Osteoblast (primary cell): ENCODE measurements at regions not wholly inside any gene's neighbourhood (a gene's known extent, or its start where the extent isn't known, plus 50 kb on each side); places are given as distances from the start of the nearest gene placed in this dataset.

Source experiments
- DNase-seq: peaks from one replicate; pipeline ENCODE4 v3.0.0; 2011; ENCODE audit warnings: low spot score, mixed read lengths; ENCODE audit not compliant: insufficient read length; ENCODE audit errors: missing footprints
- H2AFZ ChIP-seq: 2 replicates; pipeline ENCODE4 v1.6.0; 2011; ENCODE audit warnings: mild to moderate bottlenecking, low read length
- H3K27ac ChIP-seq: 2 replicates; pipeline ENCODE4 v1.5.1; 2011; ENCODE audit warnings: mild to moderate bottlenecking, low read depth, low read length, moderate library complexity
- H3K27me3 ChIP-seq: 2 replicates; pipeline ENCODE4 v1.6.0; 2012; ENCODE audit warnings: mild to moderate bottlenecking, control low read depth, inconsistent platforms, low read length, moderate library complexity; ENCODE audit not compliant: insufficient read depth
- H3K36me3 ChIP-seq: 2 replicates; pipeline ENCODE4 v1.5.1; 2011; ENCODE audit warnings: mild to moderate bottlenecking, low read length, control low read depth, moderate library complexity; ENCODE audit not compliant: insufficient read depth
- H3K4me1 ChIP-seq: 2 replicates; pipeline ENCODE4 v1.5.1; 2011; ENCODE audit warnings: mild to moderate bottlenecking, low read length, control low read depth, moderate library complexity; ENCODE audit not compliant: insufficient read depth
- H3K4me2 ChIP-seq: 2 replicates; pipeline ENCODE4 v1.6.0; 2011; ENCODE audit warnings: mild to moderate bottlenecking, low read length; ENCODE audit not compliant: insufficient read depth
- H3K4me3 ChIP-seq: fragments of 200-600 bp; sonication (generic); 3 replicates; pipeline ENCODE4 v1.5.1; 2012; ENCODE audit warnings: mild to moderate bottlenecking, low read length, inconsistent platforms; ENCODE audit not compliant: insufficient read depth
- H3K79me2 ChIP-seq: 2 replicates; pipeline ENCODE4 v1.6.0; 2012; ENCODE audit warnings: mild to moderate bottlenecking, low read length, control low read depth, inconsistent platforms; ENCODE audit not compliant: insufficient read depth
- H3K9me3 ChIP-seq: 2 replicates; pipeline ENCODE4 v1.5.1; 2011; ENCODE audit warnings: low read depth, low read length, control low read depth
- H4K20me1 ChIP-seq: 2 replicates; pipeline ENCODE4 v1.6.0; 2012; ENCODE audit warnings: mild to moderate bottlenecking, low read length, control low read depth; ENCODE audit not compliant: insufficient read depth
- CTCF ChIP-seq: IDR thresholded peaks from 2 replicates; pipeline ENCODE4 v1.5.1; 2011; ENCODE audit warnings: mild to moderate bottlenecking, low read depth, low read length, moderate library complexity; ENCODE audit errors: extremely low read depth

- Histone ChIP-seq H3K9me3 (peaks cover 4% of the 10 kb centered on the region), H2AFZ (no peak overlapping the region), H3K4me3 (no peak overlapping the region), H4K20me1 (no peaks in the 10 kb centered on the region), H3K27ac (no peak overlapping the region), H3K4me1 (no peaks in the 10 kb centered on the region), H3K79me2 (no peaks in the 10 kb centered on the region), H3K36me3 (no peaks in the 10 kb centered on the region), H3K27me3 (no peaks in the 10 kb centered on the region), H3K4me2 (no peak overlapping the region)
- DNase-seq: no peak
- no peak for TF ChIP-seq CTCF
Measured at GRCh38 chr6:117110737-117111136, 154.6 kb upstream of the VGLL2 start.

- DNase-seq: no peak
- H4K20me1 ChIP-seq: no peaks in the 10 kb centered on the region
Measured at GRCh38 chr6:117117652-117118051, 147.7 kb upstream of the VGLL2 start.

GRCh38 chr6:117118490-117118889, 146.9 kb upstream of the VGLL2 start:
- H3K9me3 ChIP-seq: no peaks in the 10 kb centered on the region
- no peak for TF ChIP-seq CTCF
- H3K4me2 ChIP-seq: no peak overlapping the region
- no peak overlapping the region for H2AFZ ChIP-seq
- no peak for DNase-seq
- no peaks in the 10 kb centered on the region for H3K4me1 ChIP-seq
- H3K79me2 ChIP-seq: no peaks in the 10 kb centered on the region
- H3K36me3 ChIP-seq: no peaks in the 10 kb centered on the region
- H3K27me3 ChIP-seq: no peaks in the 10 kb centered on the region
- no peak overlapping the region for H3K27ac ChIP-seq
- no peak overlapping the region for H3K4me3 ChIP-seq
- H4K20me1 ChIP-seq: no peaks in the 10 kb centered on the region

More at GRCh38 chr6:117117652-117118051, 147.7 kb upstream of the VGLL2 start:
- H3K36me3 ChIP-seq: no peaks in the 10 kb centered on the region
- no peaks in the 10 kb centered on the region for H3K79me2 ChIP-seq
- H3K4me3 ChIP-seq: no peak overlapping the region
- H2AFZ ChIP-seq: no peak overlapping the region
- no peaks in the 10 kb centered on the region for H3K9me3 ChIP-seq
- H3K27me3 ChIP-seq: no peaks in the 10 kb centered on the region
- no peak overlapping the region for H3K27ac ChIP-seq
- no peaks in the 10 kb centered on the region for H3K4me1 ChIP-seq
- H3K4me2 ChIP-seq: no peak overlapping the region
- no peak for TF ChIP-seq CTCF

- H3K27ac ChIP-seq: no peak overlapping the region
- no peaks in the 10 kb centered on the region for H3K79me2 ChIP-seq
- H3K9me3 ChIP-seq: no peaks in the 10 kb centered on the region
- no peaks in the 10 kb centered on the region for H4K20me1 ChIP-seq
- no peak for DNase-seq
- H3K36me3 ChIP-seq: no peaks in the 10 kb centered on the region
- no peak overlapping the region for H3K4me2 ChIP-seq
- H2AFZ ChIP-seq: no peak overlapping the region
- no peak for TF ChIP-seq CTCF
- H3K27me3 ChIP-seq: no peaks in the 10 kb centered on the region
- no peaks in the 10 kb centered on the region for H3K4me1 ChIP-seq
- H3K4me3 ChIP-seq: no peak overlapping the region
Measured at GRCh38 chr6:117126213-117126612, 139.1 kb upstream of the VGLL2 start.
